Adrenal gland (tissue), 5 donors: ENCODE measurements at regions not wholly inside any gene's neighbourhood (a gene's known extent, or its start where the extent isn't known, plus 50 kb on each side); places are given as distances from the start of the nearest gene placed in this dataset.

Experiments used
- CTCF ChIP-seq, 6 experiments: fragments of 450-650 bp in 4 of 6; fragments of 200-600 bp in 2 of 6; sonication (generic) in 1 of 6; IDR thresholded peaks; 1 replicate in 5 of 6; 2 replicates in 1 of 6; pipeline versions ENCODE4 v1.5.1 to v1.8.0; 2016 to 2021; ENCODE audit warnings: antibody characterized with exemption in 6 of 6, mild to moderate bottlenecking in 2 of 6, moderate library complexity in 1 of 6
- POLR2A ChIP-seq, 2 donors: fragments of 450-650 bp; IDR thresholded peaks; one replicate each; pipeline ENCODE4 v1.6.1; 2017; ENCODE audit warnings: antibody characterized with exemption in 2 of 2, mild to moderate bottlenecking in 2 of 2, moderate library complexity in 1 of 2
- donor health status: DM: no; HTN: no; CAD: no.

GRCh38 chr21:28699186-28699585 lies 293.5 kb downstream of the LTN1 start:
- no peak for TF ChIP-seq CTCF (IDR thresholded peaks at IDR 0.05)
- no peak for TF ChIP-seq POLR2A (IDR thresholded peaks at IDR 0.05)
